GM12872 (cell line): ENCODE measurements at regions not wholly inside any gene's neighbourhood (a gene's known extent, or its start where the extent isn't known, plus 50 kb on each side); places are given as distances from the start of the nearest gene placed in this dataset.

Experiments used
- CTCF ChIP-seq: IDR thresholded peaks from 3 replicates; pipeline ENCODE4 v1.5.1; 2011; ENCODE audit warnings: low read depth, mild to moderate bottlenecking, low read length, moderate library complexity; ENCODE audit not compliant: insufficient read depth

GRCh38 chr13:90287521-90287920, 1060.0 kb upstream of the MIR17HG start:
- TF ChIP-seq CTCF = no peak

GRCh38 chr13:90293793-90294361, 1053.6 kb upstream of the MIR17HG start:
- no peak for TF ChIP-seq CTCF

GRCh38 chr13:90299238-90299637, 1048.2 kb upstream of the MIR17HG start:
- TF ChIP-seq CTCF = no peak

GRCh38 chr13:90300015-90300414, 1047.5 kb upstream of the MIR17HG start:
- no peak for TF ChIP-seq CTCF

- no peak for TF ChIP-seq CTCF
Measured at GRCh38 chr13:90302107-90302506, 1045.4 kb upstream of the MIR17HG start.

- TF ChIP-seq CTCF = no peak
Measured at GRCh38 chr13:90305796-90306195, 1041.7 kb upstream of the MIR17HG start.

- no peak for TF ChIP-seq CTCF
Measured at GRCh38 chr13:90307136-90307535, 1040.4 kb upstream of the MIR17HG start.
